ENCODE measurements at regions not wholly inside any gene's neighbourhood (a gene's known extent, or its start where the extent isn't known, plus 50 kb on each side); places are given as distances from the start of the nearest gene placed in this dataset.

DNA sequence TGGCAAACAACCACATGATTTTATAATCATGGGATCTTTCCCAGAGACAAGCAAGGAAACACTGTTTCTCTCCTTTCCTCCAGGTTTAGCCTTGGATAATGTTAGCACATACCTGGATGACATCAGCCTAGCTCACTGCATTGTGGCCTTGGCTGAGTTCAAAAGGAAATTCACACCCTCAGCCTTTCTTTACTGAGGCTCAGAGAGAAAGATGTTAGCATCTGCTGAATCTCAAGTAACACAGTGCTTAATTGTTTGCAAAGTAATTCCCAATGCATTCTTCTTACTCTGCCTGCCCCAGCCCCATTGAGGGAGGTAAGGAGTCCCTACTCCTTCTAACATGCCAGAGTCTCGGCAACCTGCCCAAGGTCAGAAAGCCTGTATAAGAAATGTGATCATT, 432.2 kb upstream of the LMCD1 start:
- TF ChIP-seq, protein P1, sequence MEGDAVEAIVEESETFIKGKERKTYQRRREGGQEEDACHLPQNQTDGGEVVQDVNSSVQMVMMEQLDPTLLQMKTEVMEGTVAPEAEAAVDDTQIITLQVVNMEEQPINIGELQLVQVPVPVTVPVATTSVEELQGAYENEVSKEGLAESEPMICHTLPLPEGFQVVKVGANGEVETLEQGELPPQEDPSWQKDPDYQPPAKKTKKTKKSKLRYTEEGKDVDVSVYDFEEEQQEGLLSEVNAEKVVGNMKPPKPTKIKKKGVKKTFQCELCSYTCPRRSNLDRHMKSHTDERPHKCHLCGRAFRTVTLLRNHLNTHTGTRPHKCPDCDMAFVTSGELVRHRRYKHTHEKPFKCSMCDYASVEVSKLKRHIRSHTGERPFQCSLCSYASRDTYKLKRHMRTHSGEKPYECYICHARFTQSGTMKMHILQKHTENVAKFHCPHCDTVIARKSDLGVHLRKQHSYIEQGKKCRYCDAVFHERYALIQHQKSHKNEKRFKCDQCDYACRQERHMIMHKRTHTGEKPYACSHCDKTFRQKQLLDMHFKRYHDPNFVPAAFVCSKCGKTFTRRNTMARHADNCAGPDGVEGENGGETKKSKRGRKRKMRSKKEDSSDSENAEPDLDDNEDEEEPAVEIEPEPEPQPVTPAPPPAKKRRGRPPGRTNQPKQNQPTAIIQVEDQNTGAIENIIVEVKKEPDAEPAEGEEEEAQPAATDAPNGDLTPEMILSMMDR (IDR thresholded peaks at IDR 0.05; ENCODE audit: insufficient read depth, low read length): no peak
- TF ChIP-seq, protein P2, sequence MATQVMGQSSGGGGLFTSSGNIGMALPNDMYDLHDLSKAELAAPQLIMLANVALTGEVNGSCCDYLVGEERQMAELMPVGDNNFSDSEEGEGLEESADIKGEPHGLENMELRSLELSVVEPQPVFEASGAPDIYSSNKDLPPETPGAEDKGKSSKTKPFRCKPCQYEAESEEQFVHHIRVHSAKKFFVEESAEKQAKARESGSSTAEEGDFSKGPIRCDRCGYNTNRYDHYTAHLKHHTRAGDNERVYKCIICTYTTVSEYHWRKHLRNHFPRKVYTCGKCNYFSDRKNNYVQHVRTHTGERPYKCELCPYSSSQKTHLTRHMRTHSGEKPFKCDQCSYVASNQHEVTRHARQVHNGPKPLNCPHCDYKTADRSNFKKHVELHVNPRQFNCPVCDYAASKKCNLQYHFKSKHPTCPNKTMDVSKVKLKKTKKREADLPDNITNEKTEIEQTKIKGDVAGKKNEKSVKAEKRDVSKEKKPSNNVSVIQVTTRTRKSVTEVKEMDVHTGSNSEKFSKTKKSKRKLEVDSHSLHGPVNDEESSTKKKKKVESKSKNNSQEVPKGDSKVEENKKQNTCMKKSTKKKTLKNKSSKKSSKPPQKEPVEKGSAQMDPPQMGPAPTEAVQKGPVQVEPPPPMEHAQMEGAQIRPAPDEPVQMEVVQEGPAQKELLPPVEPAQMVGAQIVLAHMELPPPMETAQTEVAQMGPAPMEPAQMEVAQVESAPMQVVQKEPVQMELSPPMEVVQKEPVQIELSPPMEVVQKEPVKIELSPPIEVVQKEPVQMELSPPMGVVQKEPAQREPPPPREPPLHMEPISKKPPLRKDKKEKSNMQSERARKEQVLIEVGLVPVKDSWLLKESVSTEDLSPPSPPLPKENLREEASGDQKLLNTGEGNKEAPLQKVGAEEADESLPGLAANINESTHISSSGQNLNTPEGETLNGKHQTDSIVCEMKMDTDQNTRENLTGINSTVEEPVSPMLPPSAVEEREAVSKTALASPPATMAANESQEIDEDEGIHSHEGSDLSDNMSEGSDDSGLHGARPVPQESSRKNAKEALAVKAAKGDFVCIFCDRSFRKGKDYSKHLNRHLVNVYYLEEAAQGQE (IDR thresholded peaks at IDR 0.05; ENCODE audit: insufficient replicate concordance, low read depth): no peak
- TF ChIP-seq POLR2AphosphoS5 (IDR thresholded peaks at IDR 0.05; ENCODE audit: low read depth): no peak

Data from HL-60 (cell line).